Hematopoietic multipotent progenitor cell treated with erythropoietin and hydrocortisone succinate and interleukin-3 and kit ligand, for 17 days (in vitro differentiated cells): ENCODE measurements at regions not wholly inside any gene's neighbourhood (a gene's known extent, or its start where the extent isn't known, plus 50 kb on each side); places are given as distances from the start of the nearest gene placed in this dataset.

Source experiments
- DNase-seq: peaks from one replicate; pipeline ENCODE4 v3.0.0-alpha.2; 2015; ENCODE audit warnings: low spot score

- no peak for DNase-seq
Measured at GRCh38 chr11:127307700-127308099, 307.1 kb upstream of the KIRREL3 start.

- no peak for DNase-seq
Measured at GRCh38 chr11:127304634-127305033, 304.1 kb upstream of the KIRREL3 start.

- DNase-seq: no peak
Measured at GRCh38 chr11:127288926-127289325, 288.4 kb upstream of the KIRREL3 start.

GRCh38 chr11:127281534-127281933, 281.0 kb upstream of the KIRREL3 start:
- DNase-seq: no peak

GRCh38 chr11:127275774-127276173, 275.2 kb upstream of the KIRREL3 start:
- DNase-seq: no peak

DNA sequence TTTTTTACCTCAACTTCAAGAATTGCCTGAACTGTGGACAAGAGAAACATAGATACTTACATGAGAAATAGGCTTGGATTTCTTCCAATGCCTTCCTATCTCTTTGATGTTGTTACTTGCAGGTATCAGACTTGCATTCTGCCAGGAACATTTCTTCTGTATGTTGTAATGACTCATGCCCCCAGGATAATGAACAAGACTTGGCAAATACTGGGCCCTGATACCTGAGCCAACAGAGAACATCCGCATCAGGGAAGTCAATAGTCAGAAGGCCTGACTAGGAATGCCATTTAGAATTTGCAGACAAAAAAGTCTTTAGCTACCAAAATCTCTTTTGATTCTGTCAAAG, 273.7 kb upstream of the KIRREL3 start:
- no peak for DNase-seq

DNA sequence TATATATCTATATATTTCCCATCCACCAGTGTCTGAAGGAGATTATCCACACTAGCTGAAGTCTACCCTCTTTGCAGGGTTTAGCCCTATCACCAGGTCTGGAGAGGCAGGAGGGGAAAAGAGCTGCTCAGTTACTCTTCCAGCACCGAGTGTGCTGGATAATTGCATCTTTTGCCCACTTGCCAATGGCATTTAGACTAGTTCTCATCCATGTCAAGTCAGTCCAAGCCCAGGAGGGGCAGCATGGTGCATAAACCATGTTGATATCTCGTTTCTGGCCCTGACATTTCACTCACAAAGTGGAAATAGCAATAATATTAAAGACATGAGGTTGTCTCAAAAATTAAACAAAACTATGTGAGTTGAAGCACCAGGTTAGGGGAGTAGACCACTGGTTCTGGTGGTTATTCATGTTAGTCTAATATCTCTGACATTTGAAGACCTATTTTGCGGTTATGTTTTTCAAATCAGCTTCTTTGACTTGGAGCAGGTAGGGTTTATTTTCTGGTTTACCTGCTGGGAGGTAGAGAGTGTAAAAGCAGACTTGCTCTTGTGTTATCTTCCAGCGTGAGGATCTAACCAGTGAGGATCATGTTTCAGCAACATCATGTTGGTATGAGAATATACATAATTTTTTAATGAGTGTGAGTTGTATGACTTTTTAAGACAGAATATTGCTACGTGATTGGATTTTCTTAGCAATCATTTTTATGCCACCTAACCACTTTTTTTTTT, 273.2 kb upstream of the KIRREL3 start:
- no peak for DNase-seq

DNA sequence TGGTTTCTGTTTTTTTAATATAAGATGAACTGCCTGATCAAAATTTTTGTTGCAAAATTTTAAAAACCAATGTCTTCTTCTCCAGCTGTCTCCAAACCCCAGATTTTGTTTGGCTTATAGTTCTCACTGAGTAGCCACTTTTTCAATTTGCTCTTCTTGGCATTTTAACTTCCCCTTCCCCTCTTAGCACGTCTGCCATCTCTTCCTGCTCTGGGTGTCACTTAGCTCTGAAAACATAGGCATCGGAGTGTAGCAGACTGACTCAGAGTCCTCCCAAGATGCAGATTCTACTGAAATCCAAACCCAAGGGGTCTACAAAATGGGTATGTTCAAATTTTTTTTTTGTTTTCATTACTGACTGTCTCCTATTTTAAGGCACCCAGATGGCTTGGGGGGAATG, 270.3 kb upstream of the KIRREL3 start:
- no peak for DNase-seq

- DNase-seq: no peak
Measured at GRCh38 chr11:127269911-127270310, 269.3 kb upstream of the KIRREL3 start.

GRCh38 chr11:127268932-127269331, 268.4 kb upstream of the KIRREL3 start:
- DNase-seq: no peak

DNA sequence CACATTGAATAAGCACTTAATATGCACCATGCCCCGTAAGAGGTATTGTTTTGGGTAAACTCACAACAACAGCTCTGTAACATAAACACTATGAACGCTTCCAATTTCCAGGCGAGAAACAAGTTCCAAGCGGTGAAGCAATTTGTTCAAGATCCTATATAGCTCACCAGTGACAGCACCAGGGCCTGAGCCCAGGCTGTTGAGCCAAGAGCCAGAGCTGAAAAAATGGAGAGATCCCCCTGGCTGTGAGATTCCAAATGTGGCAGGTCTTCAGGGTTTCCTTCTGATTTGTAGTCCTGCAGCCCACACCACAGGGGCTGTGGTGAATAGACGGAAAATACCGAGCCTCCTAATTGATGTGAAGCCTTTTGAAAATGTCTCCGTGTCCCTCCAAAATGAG, 268.0 kb upstream of the KIRREL3 start:
- DNase-seq: no peak

- no peak for DNase-seq
Measured at GRCh38 chr11:127259102-127259501, 258.5 kb upstream of the KIRREL3 start.

DNA sequence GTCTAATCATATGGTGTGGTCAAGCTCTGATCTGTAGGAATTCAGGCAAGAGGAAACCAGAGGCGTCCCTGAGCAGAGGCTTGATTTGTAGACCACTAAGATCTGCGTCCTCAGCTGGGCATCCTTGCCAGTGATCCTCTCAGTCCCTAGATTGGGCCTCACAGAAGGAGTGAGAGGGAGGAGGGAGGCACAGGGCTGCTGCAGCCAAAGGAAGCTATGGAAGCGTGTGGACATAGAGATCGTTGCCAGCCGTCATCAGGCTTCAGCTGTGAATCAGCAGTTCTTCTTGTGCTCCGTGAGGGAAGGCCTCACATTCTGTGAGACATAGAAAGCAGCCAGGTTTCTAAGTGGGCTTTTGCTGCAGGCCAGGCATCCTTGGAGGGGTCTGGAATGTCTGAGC, 254.6 kb upstream of the KIRREL3 start:
- no peak for DNase-seq

DNA sequence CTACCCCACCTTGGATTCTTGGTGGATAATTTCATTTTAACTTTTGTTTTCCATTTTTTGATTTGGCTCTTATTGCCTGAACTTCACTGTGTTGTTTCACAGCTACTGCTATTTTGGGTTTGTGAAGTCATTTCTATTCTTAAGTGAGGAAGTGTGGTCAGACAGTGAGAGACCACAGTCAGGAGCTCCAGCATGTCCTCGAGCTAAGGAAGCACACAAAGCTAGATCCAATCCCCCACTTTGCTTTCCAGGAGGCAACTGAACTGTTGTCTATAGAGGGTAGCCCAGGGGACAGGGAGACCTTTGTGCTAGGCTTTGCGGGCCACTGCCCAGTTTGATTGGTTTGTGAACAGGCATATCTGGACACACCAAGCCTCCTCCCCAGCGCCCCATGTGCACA, 251.8 kb upstream of the KIRREL3 start:
- DNase-seq: no peak

- no peak for DNase-seq
Measured at GRCh38 chr11:127249576-127249975, 249.0 kb upstream of the KIRREL3 start.

DNA sequence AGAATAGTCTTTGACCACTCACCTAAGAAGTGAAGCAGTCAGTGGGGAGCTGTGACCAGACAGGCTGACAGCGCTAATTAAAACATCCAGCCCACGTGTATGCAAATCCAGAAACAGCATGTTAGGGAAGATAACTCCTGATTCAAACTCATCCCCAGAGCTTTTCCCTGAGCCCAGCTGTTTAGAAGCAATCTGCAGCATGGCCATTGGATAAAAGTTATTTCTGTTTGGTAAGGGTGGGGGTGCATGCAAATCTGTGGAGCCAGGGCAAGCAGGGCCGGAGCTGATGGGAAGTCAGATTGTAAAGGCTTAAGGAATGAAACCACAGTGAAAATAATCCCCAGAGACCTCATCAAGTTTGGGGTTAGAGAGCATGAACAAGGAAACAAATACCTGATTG, 247.9 kb upstream of the KIRREL3 start:
- DNase-seq: no peak

GRCh38 chr11:127247261-127247851, 246.8 kb upstream of the KIRREL3 start:
- DNase-seq: no peak

- no peak for DNase-seq
Measured at GRCh38 chr11:127242676-127243075, 242.1 kb upstream of the KIRREL3 start.

GRCh38 chr11:127238321-127238720, 237.8 kb upstream of the KIRREL3 start:
- DNase-seq: no peak

DNA sequence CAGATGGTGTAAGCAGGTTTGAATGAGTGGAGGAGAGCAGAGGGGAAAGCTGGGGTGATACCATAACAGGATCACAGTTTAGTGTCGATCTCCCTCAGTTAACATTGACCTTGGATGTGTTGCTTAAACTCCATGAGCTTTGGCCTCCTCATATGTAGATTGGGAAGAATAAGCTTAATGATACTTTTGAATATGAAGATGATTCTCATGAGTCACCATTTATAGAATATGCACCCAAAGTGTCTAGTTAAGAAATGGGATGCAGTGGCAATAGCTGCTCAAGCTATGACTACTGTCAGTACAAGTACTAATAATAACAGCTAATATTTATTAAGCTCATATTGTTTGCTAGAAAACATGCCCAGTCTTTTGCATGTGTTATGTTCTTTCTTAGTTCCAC, 236.2 kb upstream of the KIRREL3 start:
- DNase-seq: no peak

DNA sequence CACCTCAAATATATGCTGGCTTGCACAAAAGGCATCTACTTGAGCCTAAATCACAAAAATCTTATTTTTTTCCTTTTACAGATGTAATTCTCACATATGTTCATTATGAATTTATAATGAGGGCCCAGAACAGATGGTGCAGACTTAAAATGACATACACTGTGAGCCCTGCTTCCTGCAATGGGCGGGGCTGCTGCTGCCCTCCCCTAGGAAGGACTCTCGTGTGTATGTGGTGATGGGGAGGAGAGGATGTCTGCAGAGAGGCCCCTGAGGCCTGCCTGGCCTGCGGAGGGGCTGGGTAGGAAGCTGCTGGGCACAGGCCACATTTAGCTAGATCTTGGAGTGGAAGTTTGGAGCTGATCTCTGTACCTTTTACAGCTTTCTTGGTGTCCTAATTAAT, 233.4 kb upstream of the KIRREL3 start:
- no peak for DNase-seq

GRCh38 chr11:127230392-127230791, 229.8 kb upstream of the KIRREL3 start:
- no peak for DNase-seq

- no peak for DNase-seq
Measured at GRCh38 chr11:127226949-127227348, 226.4 kb upstream of the KIRREL3 start.

- DNase-seq: no peak
Measured at GRCh38 chr11:127226380-127226779, 225.8 kb upstream of the KIRREL3 start.
